H1 (cell line): ENCODE measurements at regions not wholly inside any gene's neighbourhood (a gene's known extent, or its start where the extent isn't known, plus 50 kb on each side); places are given as distances from the start of the nearest gene placed in this dataset.

Source experiments
- SRF ChIP-seq: IDR thresholded peaks from 2 replicates; pipeline ENCODE4 v1.6.1; 2011; ENCODE audit warnings: mild to moderate bottlenecking, low read depth, low read length, moderate library complexity

GRCh38 chr6:168890306-168890980 is 363.2 kb downstream of the THBS2 start (continued):
- TF ChIP-seq SRF = no peak
